B cell (primary cell): ENCODE measurements at regions not wholly inside any gene's neighbourhood (a gene's known extent, or its start where the extent isn't known, plus 50 kb on each side); places are given as distances from the start of the nearest gene placed in this dataset.

Experiments
- ATAC-seq: fragments of 200-7000 bp; cut with Tn5 transposase; one replicate; pipeline ENCODE4 v1.10.0; 2021; ENCODE audit warnings: low read depth, mild to moderate bottlenecking, moderate number of reproducible peaks, moderate library complexity
- CTCF ChIA-PET: fragments of 350-600 bp; sonication (Branson Sonifier 250); formaldehyde crosslinking; loops from one replicate; lab custom pipeline; 2021; ENCODE audit warnings: antibody characterized with exemption, inconsistent platforms; lab: Charles Lee
- POLR2A ChIA-PET: fragments of 350-600 bp; sonication (Branson Sonifier 250); formaldehyde crosslinking; loops from one replicate; lab custom pipeline; 2021; ENCODE audit warnings: antibody characterized with exemption; lab: Charles Lee
- DNase-seq: peaks from one replicate; pipeline ENCODE4 v3.0.0; 2013
- H2AFZ ChIP-seq: 2 replicates; pipeline ENCODE4 v1.6.1; 2012; ENCODE audit warnings: mild to moderate bottlenecking, low read depth, low read length; ENCODE audit not compliant: insufficient read depth, poor library complexity, severe bottlenecking
- H3K27ac ChIP-seq, 2 donors: 1 replicate in 1 of 2; 2 replicates in 1 of 2; pipeline ENCODE4 v1.5.1; 2012 to 2013; ENCODE audit warnings: low read length in 2 of 2, mild to moderate bottlenecking in 2 of 2, moderate library complexity in 1 of 2
- H3K27me3 ChIP-seq, 4 experiments: fragments of 200-600 bp in 1 of 4; sonication (generic) in 1 of 4; replicated peaks in 1 of 4; 1 replicate in 2 of 4; 2 replicates in 2 of 4; pipeline versions ENCODE4 v1.6.1 to v1.7.0; 2013 to 2016; ENCODE audit warnings: low read length in 3 of 4, mild to moderate bottlenecking in 2 of 4, mixed read lengths in 1 of 4, moderate library complexity in 1 of 4; ENCODE audit not compliant: insufficient read depth in 4 of 4, control insufficient read depth in 3 of 4; ENCODE audit errors: control extremely low read depth in 1 of 4
- H3K36me3 ChIP-seq, 2 experiments: replicated peaks in 1 of 2; 1 replicate in 1 of 2; 2 replicates in 1 of 2; pipeline versions ENCODE4 v1.6.1 to v1.7.1; 2013; ENCODE audit warnings: low read length in 1 of 2; ENCODE audit not compliant: insufficient read depth in 2 of 2, control insufficient read depth in 1 of 2; ENCODE audit errors: control extremely low read depth in 1 of 2, extremely low read depth in 1 of 2
- H3K4me1 ChIP-seq, 2 donors: fragments of 200-600 bp in 1 of 2; sonication (generic) in 1 of 2; 1 replicate in 1 of 2; 2 replicates in 1 of 2; pipeline versions ENCODE4 v1.5.1 to v1.6.1; 2013 to 2017; ENCODE audit warnings: low read length in 2 of 2; ENCODE audit not compliant: control insufficient read depth in 2 of 2, insufficient read depth in 2 of 2
- H3K4me2 ChIP-seq: replicated peaks from 2 replicates; pipeline ENCODE3; 2012; ENCODE audit warnings: mild to moderate bottlenecking, low read depth, low read length; ENCODE audit not compliant: poor library complexity, severe bottlenecking
- H3K4me3 ChIP-seq, 5 experiments: fragments of 200-600 bp in 1 of 5; sonication (generic) in 1 of 5; 1 replicate in 3 of 5; 2 replicates in 2 of 5; pipeline versions ENCODE4 v1.5.1 to v1.7.0; 2011 to 2016; ENCODE audit warnings: low read length in 4 of 5, mild to moderate bottlenecking in 4 of 5, low read depth in 2 of 5, control low read depth in 1 of 5, moderate library complexity in 1 of 5; ENCODE audit not compliant: insufficient read depth in 1 of 5; ENCODE audit errors: control extremely low read depth in 1 of 5, extremely low read depth in 1 of 5
- H3K79me2 ChIP-seq: fragments of 200-600 bp; sonication (generic); one replicate; pipeline ENCODE4 v1.6.0; 2016; ENCODE audit warnings: low read length; ENCODE audit not compliant: control insufficient read depth, insufficient read depth
- H3K9ac ChIP-seq: fragments of 200-600 bp; sonication (generic); 2 replicates; pipeline ENCODE4 v1.6.1; 2017; ENCODE audit warnings: mild to moderate bottlenecking, low read length, moderate library complexity
- H3K9me3 ChIP-seq, 3 donors: one replicate each; pipeline versions ENCODE4 v1.6.1 to v1.7.1; 2013; ENCODE audit warnings: low read length in 2 of 3; ENCODE audit not compliant: control insufficient read depth in 2 of 3, insufficient read depth in 1 of 3; ENCODE audit errors: control extremely low read depth in 1 of 3
- H4K20me1 ChIP-seq: 2 replicates; pipeline ENCODE4 v1.6.0; 2012; ENCODE audit warnings: mild to moderate bottlenecking, low read length; ENCODE audit not compliant: insufficient read depth, control insufficient read depth, poor library complexity, severe bottlenecking
- H3K27ac Mint-ChIP-seq: one replicate; pipeline ENCODE4 v1.8.0; 2021; ENCODE audit warnings: mixed read lengths
- H3K27me3 Mint-ChIP-seq: one replicate; pipeline ENCODE4 v1.8.0; 2021; ENCODE audit warnings: mixed read lengths
- H3K4me1 Mint-ChIP-seq: one replicate; pipeline ENCODE4 v1.8.0; 2021; ENCODE audit warnings: mixed read lengths
- H3K4me3 Mint-ChIP-seq: one replicate; pipeline ENCODE4 v1.8.0; 2021; ENCODE audit warnings: mixed read lengths
- H3K9me3 Mint-ChIP-seq: one replicate; pipeline ENCODE4 v1.8.0; 2022; ENCODE audit warnings: mixed read lengths; ENCODE audit not compliant: insufficient read depth
- CTCF ChIP-seq: fragments of 200-600 bp; IDR thresholded peaks from one replicate; pipeline ENCODE4 v1.8.0; 2022; ENCODE audit warnings: antibody characterized with exemption, mild to moderate bottlenecking
- EZH2 ChIP-seq: IDR thresholded peaks from 2 replicates; pipeline ENCODE4 v1.6.1; 2012; ENCODE audit warnings: borderline replicate concordance, low read depth, mild to moderate bottlenecking, moderate library complexity, low read length; ENCODE audit not compliant: insufficient read depth, poor library complexity, severe bottlenecking
- WGBS: methylation state at CpG from one replicate; pipeline ENCODE4 v1.1.5; 2013; ENCODE audit warnings: missing lambda C conversion rate; ENCODE audit not compliant: insufficient coverage; 5-methylcytosine and 5-hydroxymethylcytosine counted together
- intact Hi-C: fragments of 100-400 bp; cut with micrococcal nuclease; formaldehyde crosslinking; loops from one replicate; pipeline ENCODE4 v1.10.0; 2022

- ATAC-seq (no peak), DNase-seq (no peak)
- Histone ChIP-seq H3K36me3 (no peaks in the 10 kb centered on the region), H3K9ac (no peak overlapping the region), H3K27me3 (no peaks in the 10 kb centered on the region), H3K79me2 (no peaks in the 10 kb centered on the region), H2AFZ (no peak overlapping the region), H3K4me3 (no peak overlapping the region), H3K27ac (no peak overlapping the region), H3K4me1 (peaks cover 0 to 5% of the 10 kb centered on the region in 2 donors), H4K20me1 (no peaks in the 10 kb centered on the region), H3K4me2 (no peak overlapping the region), H3K9me3 (no peaks in the 10 kb centered on the region)
- Mint-ChIP-seq H3K27ac (no peak overlapping the region), H3K4me1 (peaks cover 13% of the 10 kb centered on the region), H3K27me3 (no peaks in the 10 kb centered on the region), H3K9me3 (no peaks in the 10 kb centered on the region), H3K4me3 (no peak overlapping the region)
- no CpG with 5 or more reads among the region's 7 CpGs for WGBS
- no peak for TF ChIP-seq CTCF
- TF ChIP-seq EZH2, result no peak
- POLR2A ChIA-PET, result no interaction called here
- CTCF ChIA-PET, result no interaction called here
- intact Hi-C loops, result no loop called here
These were observed 168.0 kb downstream of the DKK1 start for GRCh38 chr10:52481986-52482555.

- Histone ChIP-seq H3K4me2 (peak overlapping the region; percentile 44), H3K27ac (no peak overlapping the region), H2AFZ (peak overlapping the region; percentile 30), H3K4me1 (peaks cover 0 to 5% of the 10 kb centered on the region in 2 donors), H3K27me3 (no peaks in the 10 kb centered on the region), H3K9ac (peak overlapping the region; percentile 13), H3K79me2 (no peaks in the 10 kb centered on the region), H3K4me3 (peak overlapping the region in 1 of 5 experiments; percentile 13), H3K9me3 (no peaks in the 10 kb centered on the region), H3K36me3 (no peaks in the 10 kb centered on the region), H4K20me1 (no peaks in the 10 kb centered on the region)
- no CpG with 5 or more reads among the region's 3 CpGs for WGBS
- intact Hi-C loops, result no loop called here
- TF ChIP-seq EZH2 (no peak), CTCF (no peak)
- peaks cover 10% of the 10 kb centered on the region for H3K4me1 Mint-ChIP-seq
- ChIA-PET CTCF (no interaction called here), POLR2A (no interaction called here)
- no peaks in the 10 kb centered on the region for H3K9me3 Mint-ChIP-seq
- peak overlapping the region; percentile 32 for H3K4me3 Mint-ChIP-seq
- ATAC-seq (no peak), DNase-seq (no peak)
- H3K27me3 Mint-ChIP-seq, result no peaks in the 10 kb centered on the region
- H3K27ac Mint-ChIP-seq, result no peak overlapping the region
These were observed 169.5 kb downstream of the DKK1 start for GRCh38 chr10:52483587-52483986.
